GM21619 (cell line): ENCODE measurements at regions not wholly inside any gene's neighbourhood (a gene's known extent, or its start where the extent isn't known, plus 50 kb on each side); places are given as distances from the start of the nearest gene placed in this dataset.
"Not testable (repeated sequence)": the region's sequence is repeated elsewhere in the genome, so short reads cannot be mapped to it uniquely, and the experiment has no call there.

Experiments used
- ATAC-seq: cut with Tn5 transposase; IDR thresholded peaks from one replicate; pipeline ENCODE4 v1.9.1; 2021; ENCODE audit not compliant: unreplicated experiment

- ATAC-seq: no peak
Measured at GRCh38 chr4:167811958-167812357, 280.4 kb upstream of the ANXA10 start.

DNA sequence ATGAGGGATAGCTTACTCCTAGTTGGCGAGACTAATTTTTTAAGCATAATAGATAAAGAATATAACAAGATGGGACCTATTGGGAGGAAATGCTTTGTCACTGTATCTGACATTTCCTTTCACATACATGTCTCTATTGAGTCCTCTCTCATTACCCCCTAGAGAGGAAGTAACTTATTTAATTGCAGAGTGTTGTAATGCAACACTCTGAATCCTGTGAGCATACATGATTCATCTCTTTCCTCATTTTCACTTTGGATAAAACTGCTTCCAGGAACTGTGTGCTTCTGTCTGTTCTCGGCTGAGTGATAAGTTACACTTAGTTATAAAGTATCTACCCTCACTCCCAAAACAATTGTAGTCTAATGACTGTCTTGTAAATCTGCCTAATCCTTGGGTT is 266.1 kb upstream of the ANXA10 start:
- ATAC-seq: no peak

GRCh38 chr4:167831855-167832254 is 260.5 kb upstream of the ANXA10 start:
- no peak for ATAC-seq

- ATAC-seq: no peak
Measured at GRCh38 chr4:167838686-167839085, 253.7 kb upstream of the ANXA10 start.

DNA sequence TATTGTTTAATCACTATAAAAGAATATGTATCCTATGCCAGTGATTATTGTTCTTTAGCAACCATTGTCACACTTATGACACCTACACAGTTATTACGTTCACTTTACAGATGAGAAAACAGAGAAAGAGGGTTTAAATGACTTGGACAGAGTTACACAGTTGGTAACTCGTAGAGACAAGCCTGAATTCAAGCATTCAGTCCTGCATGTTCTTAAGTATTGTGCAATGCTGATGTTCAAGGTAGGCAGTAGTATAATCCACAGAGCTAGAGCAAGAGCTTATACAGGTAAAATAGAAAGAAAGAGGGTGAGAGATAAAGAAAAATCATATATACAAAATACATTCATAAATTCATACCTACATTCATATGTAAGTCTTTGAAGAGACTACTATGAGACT is 249.8 kb upstream of the ANXA10 start:
- ATAC-seq: no peak

DNA sequence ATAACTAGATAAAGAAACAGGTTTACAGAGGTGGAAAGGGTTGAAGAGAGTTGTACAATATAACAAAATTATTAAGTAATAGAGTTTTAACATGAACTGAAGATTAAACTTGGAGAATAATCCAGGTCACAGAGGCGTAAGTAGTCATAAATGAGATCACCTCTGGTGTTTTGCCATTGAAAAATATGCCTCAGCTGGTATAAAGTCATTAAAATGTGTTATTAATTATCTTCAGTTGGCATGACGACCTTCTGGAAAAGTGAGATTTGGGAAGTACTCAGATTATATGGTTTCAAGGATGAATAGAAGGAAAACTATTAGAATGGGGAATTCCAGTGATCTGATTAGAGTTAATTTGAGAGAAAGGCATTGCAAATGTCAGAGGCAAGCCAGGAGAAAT is 237.5 kb upstream of the ANXA10 start:
- ATAC-seq: no peak

DNA sequence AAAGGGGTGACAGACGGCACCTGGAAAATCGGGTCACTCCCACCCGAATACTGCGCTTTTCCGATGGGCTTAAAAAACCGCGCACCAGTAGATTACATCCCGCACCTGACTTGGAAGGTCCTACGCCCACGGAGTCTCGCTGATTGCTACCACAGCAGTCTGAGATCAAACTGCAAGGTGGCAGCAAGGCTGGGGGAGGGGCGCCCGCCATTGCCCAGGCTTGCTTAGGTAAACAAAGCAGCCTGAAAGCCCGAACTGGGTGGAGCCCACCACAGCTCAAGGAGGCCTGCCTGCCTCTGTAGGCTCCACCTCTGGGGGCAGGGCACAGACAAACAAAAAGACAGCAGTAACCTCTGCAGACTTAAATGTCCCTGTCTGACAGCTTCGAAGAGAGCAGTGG is 234.2 kb upstream of the ANXA10 start:
- ATAC-seq: not testable (repeated sequence)

DNA sequence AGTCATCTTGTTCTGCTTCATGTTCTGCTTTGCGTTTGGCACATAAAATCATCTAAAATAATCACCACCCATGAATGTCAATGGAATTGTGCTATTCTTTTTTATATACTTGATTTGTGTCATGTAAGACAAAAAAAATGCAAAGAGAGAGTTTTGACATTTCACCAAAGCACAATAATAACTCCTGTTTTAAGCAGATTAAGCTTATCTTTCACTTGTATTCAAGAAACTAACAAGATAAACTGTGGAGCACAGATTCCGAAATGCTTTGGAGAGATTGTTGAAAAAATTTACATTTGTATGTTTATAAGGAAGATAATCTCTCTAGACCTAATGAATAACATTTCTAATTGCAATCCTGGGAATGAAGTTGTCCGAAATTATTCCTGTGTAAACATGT is 225.1 kb upstream of the ANXA10 start:
- ATAC-seq: no peak

- ATAC-seq: no peak
Measured at GRCh38 chr4:167868163-167868562, 224.2 kb upstream of the ANXA10 start.

DNA sequence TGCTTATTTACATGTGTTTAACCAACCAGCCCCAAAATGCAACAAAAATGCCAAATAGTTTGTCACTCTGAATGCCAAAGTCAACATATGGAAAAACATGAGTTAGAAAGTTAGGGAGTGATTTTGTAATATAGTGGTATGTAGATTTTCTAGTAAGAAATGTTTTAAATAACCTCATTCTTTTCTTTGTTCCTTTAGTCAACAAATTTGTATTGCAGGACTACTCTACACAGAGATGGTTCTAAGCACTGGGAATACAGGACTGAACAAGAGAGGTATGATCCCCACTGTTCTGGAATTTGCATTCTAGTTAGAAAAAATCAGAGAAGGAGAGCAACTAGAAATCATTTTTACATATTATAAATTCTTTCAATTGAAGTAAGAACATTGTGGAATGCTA is 218.8 kb upstream of the ANXA10 start:
- no peak for ATAC-seq

- ATAC-seq: not testable (repeated sequence)
Measured at GRCh38 chr4:167876091-167876490, 216.2 kb upstream of the ANXA10 start.

GRCh38 chr4:167877826-167878225 is 214.5 kb upstream of the ANXA10 start:
- ATAC-seq: not testable (repeated sequence)

DNA sequence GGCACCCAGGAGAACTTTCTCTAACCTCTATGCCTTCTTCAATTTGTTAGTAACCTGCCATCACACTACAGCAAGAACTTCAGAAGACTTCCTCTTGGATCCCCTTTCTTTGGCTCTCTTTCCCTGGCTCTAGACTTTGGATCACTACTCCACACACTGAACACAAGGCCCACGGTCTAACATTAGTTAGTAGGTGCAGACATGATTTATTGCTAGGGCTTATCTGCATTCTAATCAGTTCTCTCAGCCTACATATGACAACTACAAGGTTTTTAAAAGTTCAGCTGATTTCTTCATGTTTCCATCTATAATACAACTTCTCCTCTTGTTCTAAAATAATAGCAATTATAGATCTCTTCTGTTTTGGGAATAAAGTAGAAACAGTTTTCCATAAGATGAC is 209.1 kb upstream of the ANXA10 start:
- ATAC-seq: no peak

- no peak for ATAC-seq
Measured at GRCh38 chr4:167885071-167885470, 207.3 kb upstream of the ANXA10 start.

- no peak for ATAC-seq
Measured at GRCh38 chr4:167885872-167886271, 206.5 kb upstream of the ANXA10 start.

DNA sequence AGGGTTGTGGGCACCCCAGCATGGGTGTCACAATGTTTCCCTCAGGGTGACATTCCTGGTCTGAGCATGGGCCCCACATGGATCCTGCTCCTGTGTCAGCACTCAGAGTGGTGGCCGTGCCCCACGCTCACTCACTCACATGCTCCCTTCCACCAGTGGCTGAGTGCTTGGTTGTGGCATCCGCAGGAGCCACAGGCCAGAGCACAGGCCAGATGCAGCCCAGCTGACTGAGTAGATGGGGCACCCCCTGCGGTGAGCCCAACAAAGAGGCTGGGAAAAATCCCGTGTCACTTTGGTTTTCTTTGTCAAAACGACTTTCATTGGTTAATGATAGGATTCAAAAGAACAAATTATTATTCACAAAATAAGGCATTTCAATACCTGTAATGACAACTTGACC is 204.6 kb upstream of the ANXA10 start:
- no peak for ATAC-seq

DNA sequence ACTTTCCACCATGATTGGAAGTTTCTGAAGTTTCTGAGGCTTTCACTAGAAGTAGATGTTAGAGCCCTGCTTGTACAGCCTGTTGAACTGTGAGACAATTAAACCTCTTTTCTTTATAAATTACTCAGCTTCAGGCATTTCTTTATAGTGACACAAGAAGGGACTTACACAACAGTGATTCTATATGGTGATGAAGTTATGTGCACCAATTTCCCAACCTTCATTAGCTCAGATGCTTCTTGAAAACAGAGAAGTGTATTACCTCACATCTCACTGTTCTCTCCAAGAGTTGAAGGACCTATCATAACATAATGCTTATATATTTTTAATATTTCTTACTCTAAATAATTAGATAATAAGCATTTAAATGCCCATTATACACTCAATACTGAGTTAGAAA is 202.1 kb upstream of the ANXA10 start:
- ATAC-seq: no peak

- ATAC-seq: no peak
Measured at GRCh38 chr4:167893531-167893930, 198.8 kb upstream of the ANXA10 start.

GRCh38 chr4:167896260-167896659 is 196.1 kb upstream of the ANXA10 start:
- ATAC-seq: not testable (repeated sequence)

DNA sequence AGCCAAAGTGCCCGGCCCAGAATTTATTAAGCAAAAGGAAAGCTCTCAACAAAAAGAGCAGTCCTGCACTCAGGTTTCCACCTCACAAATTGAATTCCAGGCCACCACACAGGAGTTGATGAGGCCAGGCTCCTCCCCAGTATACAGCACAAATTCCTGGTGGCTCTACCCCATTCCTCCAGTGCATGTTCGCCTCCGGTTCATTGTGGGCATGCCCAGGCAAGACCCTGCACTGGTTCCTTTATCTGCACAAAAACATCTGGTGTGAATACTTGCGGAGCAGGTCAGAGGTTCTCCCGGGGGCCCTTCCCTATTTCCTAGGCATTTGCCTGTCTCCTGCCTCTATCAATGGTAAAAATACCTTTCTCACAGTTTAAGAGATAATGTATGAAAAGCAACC is 195.2 kb upstream of the ANXA10 start:
- no peak for ATAC-seq

GRCh38 chr4:167903291-167903721 is 189.0 kb upstream of the ANXA10 start:
- ATAC-seq: no peak

DNA sequence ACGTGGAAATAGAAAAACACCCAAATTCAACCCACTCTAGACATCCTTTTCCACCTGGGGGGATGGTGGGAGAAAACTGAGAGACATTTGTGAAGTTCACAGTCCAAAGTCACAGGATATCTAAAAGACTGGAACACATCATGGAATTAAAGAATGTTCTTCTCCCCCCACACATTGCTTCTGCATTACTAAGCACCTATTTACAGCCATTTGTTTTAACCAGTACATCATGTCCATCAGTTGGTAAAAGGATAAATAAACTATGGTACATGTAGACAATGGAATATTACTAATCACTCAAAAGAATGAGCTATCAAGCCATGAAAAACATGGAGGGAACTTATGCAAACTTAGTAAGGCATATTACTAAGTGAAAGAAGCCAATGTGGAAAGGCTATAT is 185.5 kb upstream of the ANXA10 start:
- no peak for ATAC-seq

- no peak for ATAC-seq
Measured at GRCh38 chr4:167908816-167909215, 183.5 kb upstream of the ANXA10 start.

- ATAC-seq: not testable (repeated sequence)
Measured at GRCh38 chr4:167912535-167912934, 179.8 kb upstream of the ANXA10 start.
